ENCODE measurements at regions not wholly inside any gene's neighbourhood (a gene's known extent, or its start where the extent isn't known, plus 50 kb on each side); places are given as distances from the start of the nearest gene placed in this dataset.
"Not testable (repeated sequence)": the region's sequence is repeated elsewhere in the genome, so short reads cannot be mapped to it uniquely, and the experiment has no call there.

GRCh38 chr7:150031733-150032132 is 158.0 kb downstream of the ATP6V0E2 start:
- TF ChIP-seq CTCF (IDR thresholded peaks at IDR 0.05 in 4 of 5, conservative IDR thresholded peaks at IDR 0.05 in 1 of 5); POLR2A (IDR thresholded peaks at IDR 0.05): not testable (repeated sequence)
